SK-N-SH (cell line): ENCODE measurements at regions not wholly inside any gene's neighbourhood (a gene's known extent, or its start where the extent isn't known, plus 50 kb on each side); places are given as distances from the start of the nearest gene placed in this dataset.

Source experiments
- CTCF ChIA-PET: fragments of 300-600, 350-600 bp; formaldehyde crosslinking; extraction: SDS; loops from one replicate; lab custom pipeline; 2021; lab: Yijun Ruan, JAX
- POLR2A ChIA-PET: fragments of 350-600 bp; sonication (Branson Sonifier 250); formaldehyde crosslinking; extraction: SDS; loops from one replicate; lab custom pipeline; 2020; ENCODE audit warnings: antibody characterized with exemption, inconsistent platforms; lab: Yijun Ruan, JAX
- DNase-seq: peaks from one replicate; pipeline ENCODE4 v3.0.0; 2012
- H2AFZ ChIP-seq: fragments of 200-600 bp; sonication (generic); 2 replicates; pipeline ENCODE4 v1.8.1; 2016; ENCODE audit warnings: antibody characterized with exemption, mild to moderate bottlenecking, low read depth
- H3F3A ChIP-seq: fragments of 200-600 bp; sonication (generic); replicated peaks from 2 replicates; pipeline ENCODE3; 2016; ENCODE audit warnings: antibody characterized with exemption, mild to moderate bottlenecking; ENCODE audit not compliant: insufficient read depth
- H3K27ac ChIP-seq, 2 experiments: fragments of 200-500 bp in 1 of 2; fragments of 200-600 bp in 1 of 2; sonication (Bioruptor generic) in 1 of 2; sonication (generic), shearing (Covaris generic) in 1 of 2; 2 replicates each; pipeline versions ENCODE4 v1.5.1 to v1.6.1; 2014 to 2016; ENCODE audit warnings: low read depth in 2 of 2, inconsistent platforms in 1 of 2, low read length in 1 of 2, mild to moderate bottlenecking in 1 of 2, mixed read lengths in 1 of 2
- H3K27me3 ChIP-seq: fragments of 200-600 bp; sonication (generic), shearing (Covaris generic); 2 replicates; pipeline ENCODE4 v1.6.1; 2016; ENCODE audit warnings: mixed run types; ENCODE audit not compliant: insufficient read depth
- H3K36me3 ChIP-seq, 2 experiments: fragments of 200-500 bp in 1 of 2; fragments of 200-600 bp in 1 of 2; sonication (Bioruptor generic) in 1 of 2; sonication (generic) in 1 of 2; replicated peaks in 1 of 2; 2 replicates each; pipeline versions ENCODE3 to v1.5.1; 2014 to 2016; ENCODE audit warnings: low read length in 1 of 2, mild to moderate bottlenecking in 1 of 2; ENCODE audit not compliant: insufficient read depth in 2 of 2, control insufficient read depth in 1 of 2
- H3K4me1 ChIP-seq, 2 experiments: fragments of 200-500 bp in 1 of 2; fragments of 200-600 bp in 1 of 2; sonication (Bioruptor generic) in 1 of 2; sonication (generic), shearing (Covaris generic) in 1 of 2; 2 replicates each; pipeline versions ENCODE4 v1.5.1 to v1.6.1; 2014 to 2016; ENCODE audit warnings: low read depth in 1 of 2, low read length in 1 of 2, mixed run types in 1 of 2; ENCODE audit not compliant: insufficient read depth in 2 of 2, control insufficient read depth in 1 of 2
- H3K4me2 ChIP-seq: fragments of 200-600 bp; sonication (generic), shearing (Covaris generic); 2 replicates; pipeline ENCODE4 v1.6.1; 2017; ENCODE audit warnings: mixed run types
- H3K4me3 ChIP-seq, 2 experiments: fragments of 200-500 bp in 1 of 2; fragments of 200-600 bp in 1 of 2; sonication (Bioruptor generic) in 1 of 2; sonication (generic), shearing (Covaris generic) in 1 of 2; 2 replicates each; pipeline versions ENCODE4 v1.5.1 to v1.8.1; 2014 to 2016; ENCODE audit warnings: low read depth in 2 of 2, inconsistent platforms in 1 of 2, low read length in 1 of 2, mild to moderate bottlenecking in 1 of 2, mixed read lengths in 1 of 2, moderate library complexity in 1 of 2
- H3K79me2 ChIP-seq: fragments of 200-600 bp; sonication (generic); 2 replicates; pipeline ENCODE4 v1.8.1; 2017; ENCODE audit warnings: mild to moderate bottlenecking; ENCODE audit not compliant: insufficient read depth
- H3K9ac ChIP-seq: fragments of 200-600 bp; sonication (generic); 2 replicates; pipeline ENCODE4 v1.6.1; 2017; ENCODE audit warnings: mixed run types
- H3K9me2 ChIP-seq: fragments of 200-600 bp; sonication (generic); 2 replicates; pipeline ENCODE4 v1.6.1; 2017; ENCODE audit warnings: mixed run types
- H3K9me3 ChIP-seq: fragments of 200-600 bp; sonication (generic); 2 replicates; pipeline ENCODE4 v1.6.1; 2017; ENCODE audit warnings: mixed run types, mild to moderate bottlenecking, moderate library complexity
- H4K20me1 ChIP-seq: fragments of 200-600 bp; sonication (generic); 2 replicates; pipeline ENCODE4 v1.6.1; 2017; ENCODE audit warnings: mild to moderate bottlenecking, mixed run types; ENCODE audit not compliant: insufficient read depth
- CHD2 ChIP-seq: fragments of 150-350 bp; IDR thresholded peaks from 2 replicates; pipeline ENCODE4 v1.6.1; 2018; ENCODE audit warnings: low read length; ENCODE audit not compliant: partially characterized antibody
- EP300 ChIP-seq, 2 experiments: IDR thresholded peaks; 2 replicates each; pipeline versions ENCODE4 v1.4.0 to v1.6.1; 2012; ENCODE audit warnings: borderline replicate concordance in 1 of 2, low read depth in 1 of 2, low read length in 1 of 2
- FOSL2 ChIP-seq: IDR thresholded peaks from 2 replicates; pipeline ENCODE4 v1.4.0; 2012; ENCODE audit warnings: low read depth, mild to moderate bottlenecking, moderate library complexity, borderline replicate concordance
- FOXM1 ChIP-seq: IDR thresholded peaks from 2 replicates; pipeline ENCODE4 v1.4.0; 2012; ENCODE audit warnings: low read depth, mild to moderate bottlenecking
- GATA2 ChIP-seq: sonication (generic); formaldehyde crosslinking; IDR thresholded peaks from 2 replicates; pipeline ENCODE4 v1.5.0; 2020; ENCODE audit warnings: mild to moderate bottlenecking, missing genetic modification reagents
- JUND ChIP-seq: IDR thresholded peaks from 2 replicates; pipeline ENCODE4 v1.4.0; 2012
- MAX ChIP-seq: IDR thresholded peaks from 2 replicates; pipeline ENCODE4 v1.4.0; 2012; ENCODE audit warnings: low read depth
- RAD21 ChIP-seq: IDR thresholded peaks from 2 replicates; pipeline ENCODE4 v1.6.1; 2012; ENCODE audit warnings: mild to moderate bottlenecking, low read length
- RXRA ChIP-seq: IDR thresholded peaks from 2 replicates; pipeline ENCODE4 v1.4.0; 2012; ENCODE audit warnings: low read depth, mild to moderate bottlenecking, borderline replicate concordance
- TAF1 ChIP-seq: IDR thresholded peaks from 2 replicates; pipeline ENCODE4 v1.6.1; 2012; ENCODE audit warnings: low read depth, mild to moderate bottlenecking, low read length, moderate library complexity, borderline replicate concordance
- TCF12 ChIP-seq: IDR thresholded peaks from 2 replicates; pipeline ENCODE4 v1.4.0; 2012
- YY1 ChIP-seq: IDR thresholded peaks from 2 replicates; pipeline ENCODE4 v1.4.0; 2012; ENCODE audit warnings: low read depth, mild to moderate bottlenecking
- ZBTB33 ChIP-seq: IDR thresholded peaks from 2 replicates; pipeline ENCODE4 v1.4.0; 2012; ENCODE audit warnings: low read depth, borderline replicate concordance
- WGBS: methylation state at CpG from one replicate; pipeline ENCODE4 v1.1.6; 2017; ENCODE audit warnings: low lambda C conversion rate; 5-methylcytosine and 5-hydroxymethylcytosine counted together
- TF ChIP-seq, protein P1 (sequence below): fragments of 150-350 bp; IDR thresholded peaks from 2 replicates; pipeline ENCODE4 v1.6.1; 2016; ENCODE audit warnings: mild to moderate bottlenecking, low read depth, low read length

- no peaks in the 10 kb centered on the region for H4K20me1 ChIP-seq
- H3F3A ChIP-seq = no peaks in the 10 kb centered on the region
- H3K27ac ChIP-seq = no peak overlapping the region
- H3K9me3 ChIP-seq = no peaks in the 10 kb centered on the region
- POLR2A ChIA-PET = no interaction called here
- no peaks in the 10 kb centered on the region for H3K9me2 ChIP-seq
- H3K4me1 ChIP-seq = no peaks in the 10 kb centered on the region
- 0% methylated on average over 1 of the region's 1 CpG for WGBS
- no peaks in the 10 kb centered on the region for H3K27me3 ChIP-seq
- no peak overlapping the region for H3K4me3 ChIP-seq
- no peak overlapping the region for H2AFZ ChIP-seq
- no peak overlapping the region for H3K9ac ChIP-seq
- H3K4me2 ChIP-seq = no peak overlapping the region
- no peak for TF ChIP-seq YY1
- no peak for TF ChIP-seq MAX
- no peak for TF ChIP-seq EP300 (IDR thresholded peaks at IDR 0.05; ENCODE audit: borderline replicate concordance in 1 of 2, low read depth in 1 of 2, low read length in 1 of 2)
- no peak for TF ChIP-seq FOXM1
- TF ChIP-seq CHD2 = no peak
- TF ChIP-seq TAF1 = no peak
- no peak for TF ChIP-seq GATA2 (CRISPR knock-in tag)
- TF ChIP-seq TCF12 = no peak
- TF ChIP-seq RAD21 = no peak
- no peak for TF ChIP-seq RXRA
- TF ChIP-seq JUND = no peak
- TF ChIP-seq FOSL2 = no peak
- TF ChIP-seq, all 33 proteins: peak for 0
- Histone ChIP-seq H3K79me2 (no peaks in the 10 kb centered on the region), H3K36me3 (no peaks in the 10 kb centered on the region)
- CTCF ChIA-PET = interaction anchor here (1.1 kb wide), 1 partner anchor 16 kb away, joined by 3 read pairs; no protein-coding TSS in a partner anchor
- DNase-seq = no peak
These were observed 63.9 kb upstream of the VAV3 start for GRCh38 chr1:108028841-108029388.

GRCh38 chr1:108027389-108027788 lies 62.4 kb upstream of the VAV3 start:
- CTCF ChIA-PET = no interaction called here
- H3K9me3 ChIP-seq = no peaks in the 10 kb centered on the region
- no peaks in the 10 kb centered on the region for H3K4me1 ChIP-seq
- H3K27ac ChIP-seq = no peak overlapping the region
- H4K20me1 ChIP-seq = no peaks in the 10 kb centered on the region
- H3K9me2 ChIP-seq = no peaks in the 10 kb centered on the region
- H2AFZ ChIP-seq = no peak overlapping the region
- DNase-seq = no peak
- no peak overlapping the region for H3K9ac ChIP-seq
- H3K36me3 ChIP-seq = no peaks in the 10 kb centered on the region
- H3F3A ChIP-seq = no peaks in the 10 kb centered on the region
- TF ChIP-seq ZBTB33 (no peak), RAD21 (no peak)
- TF ChIP-seq, protein P1, sequence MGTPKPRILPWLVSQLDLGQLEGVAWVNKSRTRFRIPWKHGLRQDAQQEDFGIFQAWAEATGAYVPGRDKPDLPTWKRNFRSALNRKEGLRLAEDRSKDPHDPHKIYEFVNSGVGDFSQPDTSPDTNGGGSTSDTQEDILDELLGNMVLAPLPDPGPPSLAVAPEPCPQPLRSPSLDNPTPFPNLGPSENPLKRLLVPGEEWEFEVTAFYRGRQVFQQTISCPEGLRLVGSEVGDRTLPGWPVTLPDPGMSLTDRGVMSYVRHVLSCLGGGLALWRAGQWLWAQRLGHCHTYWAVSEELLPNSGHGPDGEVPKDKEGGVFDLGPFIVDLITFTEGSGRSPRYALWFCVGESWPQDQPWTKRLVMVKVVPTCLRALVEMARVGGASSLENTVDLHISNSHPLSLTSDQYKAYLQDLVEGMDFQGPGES = no peak
- TF ChIP-seq, all 33 proteins: peak for 0
- H3K4me3 ChIP-seq = no peak overlapping the region
- 10% methylated on average over 1 of the region's 1 CpG for WGBS
- H3K79me2 ChIP-seq = no peaks in the 10 kb centered on the region
- POLR2A ChIA-PET = no interaction called here
- H3K27me3 ChIP-seq = no peaks in the 10 kb centered on the region
- no peak overlapping the region for H3K4me2 ChIP-seq
